ENCODE measurements at regions not wholly inside any gene's neighbourhood (a gene's known extent, or its start where the extent isn't known, plus 50 kb on each side); places are given as distances from the start of the nearest gene placed in this dataset.

- no peak for ATAC-seq
- no peak overlapping the region for H2AFZ ChIP-seq (ENCODE audit: low read depth, low read length, poor library complexity, severe bottlenecking)
- H4K20me1 ChIP-seq (ENCODE audit: insufficient read depth): no peaks in the 10 kb centered on the region
- H3K9ac ChIP-seq (ENCODE audit: low read length): no peak overlapping the region
- H3K4me2 ChIP-seq (ENCODE audit: low read length): no peak overlapping the region
- intact Hi-C loops (cut with micrococcal nuclease): no loop called here
- no peak for DNase-seq (ENCODE audit: low read depth, low spot score)
- no peaks in the 10 kb centered on the region for H3K79me2 ChIP-seq (ENCODE audit: insufficient read depth, low read length)
- POLR2A ChIA-PET: no interaction called here
- no peak overlapping the region for H3K27ac ChIP-seq (ENCODE audit: low read depth, low read length)
- no peaks in the 10 kb centered on the region for H3K36me3 ChIP-seq (ENCODE audit: control insufficient read depth in 1 of 2, insufficient read depth in 2 of 2, low read length in 2 of 2)
- H3K4me3 ChIP-seq (replicated peaks in 1 of 2; ENCODE audit: low read depth in 1 of 2, low read length in 2 of 2): no peak overlapping the region
- no peaks in the 10 kb centered on the region for H3K4me1 ChIP-seq (ENCODE audit: control insufficient read depth in 1 of 2, insufficient read depth in 2 of 2, low read length in 2 of 2)
- TF ChIP-seq RAD21 (IDR thresholded peaks at IDR 0.05; ENCODE audit: low read depth) (no peak), CBX3 (IDR thresholded peaks at IDR 0.05; ENCODE audit: low read depth) (no peak), SRF (IDR thresholded peaks at IDR 0.05; ENCODE audit: low read depth) (no peak), POLR2AphosphoS5 (IDR thresholded peaks at IDR 0.05; ENCODE audit: low read depth, low read length) (no peak), ZBTB33 (IDR thresholded peaks at IDR 0.05; ENCODE audit: extremely low read depth, insufficient replicate concordance, low read length) (no peak), SP1 (IDR thresholded peaks at IDR 0.05; ENCODE audit: low read depth) (no peak), ZFX (IDR thresholded peaks at IDR 0.05) (no peak), JUND (IDR thresholded peaks at IDR 0.05) (no peak)
- TF ChIP-seq, protein P1, sequence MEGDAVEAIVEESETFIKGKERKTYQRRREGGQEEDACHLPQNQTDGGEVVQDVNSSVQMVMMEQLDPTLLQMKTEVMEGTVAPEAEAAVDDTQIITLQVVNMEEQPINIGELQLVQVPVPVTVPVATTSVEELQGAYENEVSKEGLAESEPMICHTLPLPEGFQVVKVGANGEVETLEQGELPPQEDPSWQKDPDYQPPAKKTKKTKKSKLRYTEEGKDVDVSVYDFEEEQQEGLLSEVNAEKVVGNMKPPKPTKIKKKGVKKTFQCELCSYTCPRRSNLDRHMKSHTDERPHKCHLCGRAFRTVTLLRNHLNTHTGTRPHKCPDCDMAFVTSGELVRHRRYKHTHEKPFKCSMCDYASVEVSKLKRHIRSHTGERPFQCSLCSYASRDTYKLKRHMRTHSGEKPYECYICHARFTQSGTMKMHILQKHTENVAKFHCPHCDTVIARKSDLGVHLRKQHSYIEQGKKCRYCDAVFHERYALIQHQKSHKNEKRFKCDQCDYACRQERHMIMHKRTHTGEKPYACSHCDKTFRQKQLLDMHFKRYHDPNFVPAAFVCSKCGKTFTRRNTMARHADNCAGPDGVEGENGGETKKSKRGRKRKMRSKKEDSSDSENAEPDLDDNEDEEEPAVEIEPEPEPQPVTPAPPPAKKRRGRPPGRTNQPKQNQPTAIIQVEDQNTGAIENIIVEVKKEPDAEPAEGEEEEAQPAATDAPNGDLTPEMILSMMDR (IDR thresholded peaks at IDR 0.05 in 2 of 3, conservative IDR thresholded peaks at IDR 0.05 in 1 of 3; ENCODE audit: borderline replicate concordance in 1 of 3, insufficient read depth in 1 of 3, low read depth in 2 of 3, low read length in 2 of 3): no peak
- no TSS peak for BruUV-seq (replicated peaks)
- RAD21 ChIA-PET (ENCODE audit: low non-redundant PET in 1 of 2, low total read pairs in 2 of 2, uncharacterized antibody in 2 of 2, unreplicated experiment in 2 of 2): no interaction called here
- H3K27me3 ChIP-seq (ENCODE audit: insufficient read depth, low read length): no peaks in the 10 kb centered on the region
- CTCF ChIA-PET: no interaction called here
- H3K9me3 ChIP-seq (ENCODE audit: control insufficient read depth in 1 of 2, insufficient read depth in 1 of 2, low read depth in 1 of 2, low read length in 2 of 2): peaks cover 4 to 10% of the 10 kb centered on the region in 2 experiments; a peak in 2 of 4 replicates
- no peaks in the 10 kb centered on the region for H3K9me2 ChIP-seq (ENCODE audit: insufficient read depth)
Observed at GRCh38 chr11:37689951-37690350, 1091.9 kb upstream of the RAG2 start.
